GM20431 (cell line): ENCODE measurements at regions not wholly inside any gene's neighbourhood (a gene's known extent, or its start where the extent isn't known, plus 50 kb on each side); places are given as distances from the start of the nearest gene placed in this dataset.

Experiments used
- in situ Hi-C: fragments of 300-500 bp; cut with MseI, MboI; formaldehyde crosslinking; loops from one replicate; pipeline ENCODE4 v1.15.0; 2020; ENCODE audit warnings: low sequenced_read_pairs; ENCODE audit not compliant: unreplicated experiment

GRCh38 chr3:117314441-117315150 is 605.0 kb downstream of the TUSC7 start:
- in situ Hi-C loops, result no loop called here

GRCh38 chr3:117322866-117323265 is 613.3 kb downstream of the TUSC7 start:
- in situ Hi-C loops, result no loop called here

GRCh38 chr3:117346901-117347300 is 637.3 kb downstream of the TUSC7 start:
- in situ Hi-C loops, result loop anchor here (25.0 kb wide), 1 partner anchor 310 kb away; no protein-coding TSS in a partner anchor

GRCh38 chr3:117348884-117349283 is 639.3 kb downstream of the TUSC7 start:
- in situ Hi-C loops, result loop anchor here (25.0 kb wide), 1 partner anchor 312 kb away; no protein-coding TSS in a partner anchor

GRCh38 chr3:117349566-117349965 is 640.0 kb downstream of the TUSC7 start:
- in situ Hi-C loops, result loop anchor here (25.0 kb wide), 1 partner anchor 312 kb away; no protein-coding TSS in a partner anchor

DNA sequence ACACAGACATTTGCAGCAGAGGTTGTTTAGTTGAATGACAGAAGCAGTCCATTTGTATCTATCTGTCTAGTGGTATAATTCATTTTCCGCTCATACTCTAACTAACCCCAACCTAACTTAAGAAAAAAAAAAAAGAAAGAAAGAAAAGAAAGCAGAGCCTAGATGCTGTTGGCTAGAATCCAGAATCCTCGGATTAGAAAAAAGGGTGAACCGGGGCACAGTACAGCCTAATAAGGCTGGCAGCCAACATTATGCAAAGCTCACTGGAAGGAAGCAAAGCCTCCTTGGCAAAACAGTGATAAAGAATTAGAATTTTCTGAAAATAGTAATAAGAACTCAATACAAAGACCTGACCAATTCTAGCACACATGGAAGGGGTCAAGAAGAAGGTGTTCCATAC is 640.8 kb downstream of the TUSC7 start:
- in situ Hi-C loops, result loop anchor here (25.0 kb wide), 1 partner anchor 88 kb away; no protein-coding TSS in a partner anchor

DNA sequence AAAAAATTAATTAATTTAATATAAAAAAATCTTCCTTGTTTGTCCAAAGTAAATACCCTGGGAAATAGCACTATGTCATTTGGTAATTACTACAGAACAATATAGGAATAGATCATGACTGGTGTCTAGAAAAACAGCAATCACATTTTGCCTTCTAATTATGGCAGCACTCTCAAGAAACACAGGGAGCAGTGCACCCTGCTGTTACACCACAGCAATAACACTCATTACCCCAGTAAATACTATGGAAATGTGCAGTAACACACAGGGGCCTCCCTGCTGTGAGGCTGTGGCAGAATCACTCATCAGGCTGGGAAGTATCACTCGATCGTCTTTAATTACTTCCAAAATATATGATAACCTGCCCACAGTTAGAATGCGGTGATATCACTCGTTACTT is 646.0 kb downstream of the TUSC7 start:
- in situ Hi-C loops, result loop anchor here (25.0 kb wide), 1 partner anchor 93 kb away; no protein-coding TSS in a partner anchor

GRCh38 chr3:117356091-117356705 is 646.6 kb downstream of the TUSC7 start:
- in situ Hi-C loops, result loop anchor here (25.0 kb wide), 1 partner anchor 94 kb away; no protein-coding TSS in a partner anchor

GRCh38 chr3:117358717-117359314 is 649.2 kb downstream of the TUSC7 start:
- in situ Hi-C loops, result loop anchor here (25.0 kb wide), 1 partner anchor 97 kb away; no protein-coding TSS in a partner anchor

- in situ Hi-C loops, result loop anchor here (25.0 kb wide), 1 partner anchor 104 kb away; no protein-coding TSS in a partner anchor
Observed at GRCh38 chr3:117366574-117366973, 657.0 kb downstream of the TUSC7 start.

- in situ Hi-C loops, result loop anchor here (25.0 kb wide), 1 partner anchor 106 kb away; no protein-coding TSS in a partner anchor
Observed at GRCh38 chr3:117367861-117368260, 658.3 kb downstream of the TUSC7 start.

DNA sequence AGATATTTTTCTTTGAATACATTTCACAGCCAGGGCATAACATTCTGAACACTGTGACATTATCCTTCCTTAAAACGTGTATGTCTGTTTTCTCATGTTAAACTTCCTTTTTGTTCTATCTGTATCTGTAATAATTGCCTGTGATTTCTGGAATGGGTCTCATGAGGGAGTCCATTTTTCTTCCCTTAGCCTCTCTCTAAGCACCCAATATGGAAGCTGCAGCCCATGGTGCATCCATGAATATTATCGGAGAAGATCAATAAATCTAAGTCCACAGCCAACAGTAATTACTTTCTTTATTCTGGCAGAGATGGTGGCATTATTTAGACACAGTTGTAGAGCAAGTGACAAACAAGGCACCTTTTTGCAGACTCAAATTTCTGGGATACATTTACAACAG is 671.1 kb downstream of the TUSC7 start:
- in situ Hi-C loops, result no loop called here

DNA sequence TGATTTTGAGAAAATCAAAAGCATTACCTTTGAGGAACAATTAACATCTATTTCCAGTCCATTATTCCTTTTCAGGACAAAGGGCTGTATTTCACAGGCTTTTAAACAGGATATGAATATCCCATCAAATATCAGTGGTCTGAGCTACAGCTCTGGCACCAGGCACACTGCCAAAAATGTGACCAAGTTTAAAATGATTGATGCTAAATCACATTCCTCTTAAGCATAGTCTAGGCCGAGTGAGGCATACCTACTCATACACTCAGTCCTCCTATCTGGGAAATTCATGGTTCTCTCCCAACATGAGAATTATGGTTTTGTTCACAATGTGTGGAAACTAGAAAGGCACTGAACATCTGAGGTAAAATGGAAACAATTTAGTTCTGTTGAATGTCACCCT is 683.5 kb downstream of the TUSC7 start:
- in situ Hi-C loops, result no loop called here

DNA sequence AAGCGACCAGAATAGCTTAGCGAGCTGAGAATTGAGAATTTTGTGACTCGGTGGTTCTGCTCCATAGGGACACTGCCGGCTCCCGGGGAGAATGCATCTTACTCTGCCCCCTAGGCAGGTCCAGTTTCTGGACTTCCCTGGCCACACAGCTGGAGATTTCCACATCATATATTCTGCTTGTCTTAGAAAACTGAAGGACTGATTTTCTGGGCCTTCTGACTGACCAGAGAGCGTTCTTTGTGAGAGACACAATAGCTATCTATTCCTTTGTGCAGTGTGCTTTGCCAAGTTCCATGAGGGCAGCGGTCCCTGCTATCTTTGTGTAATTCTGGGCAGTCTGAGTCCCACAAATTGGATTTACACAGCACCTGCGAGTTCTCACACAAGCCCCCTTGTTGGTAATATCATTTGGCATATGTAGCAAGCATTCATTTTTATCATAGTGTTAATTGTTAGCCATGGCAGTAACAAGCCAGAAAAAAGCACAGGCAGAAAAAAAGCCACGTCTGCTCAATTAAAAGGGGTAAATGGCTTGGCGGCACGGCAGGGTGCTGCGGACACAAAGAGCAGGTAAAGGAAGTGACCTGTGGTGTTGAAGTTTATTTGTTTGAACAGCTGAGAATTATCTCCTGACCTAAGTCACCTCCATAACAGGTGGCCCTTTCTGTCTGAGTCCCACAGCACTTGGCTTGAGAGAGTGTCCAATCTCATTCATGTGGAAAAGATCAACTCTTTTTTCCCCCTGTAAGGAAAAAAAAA is 688.7 kb downstream of the TUSC7 start:
- in situ Hi-C loops, result no loop called here

GRCh38 chr3:117399311-117400078 is 689.9 kb downstream of the TUSC7 start:
- in situ Hi-C loops, result no loop called here

DNA sequence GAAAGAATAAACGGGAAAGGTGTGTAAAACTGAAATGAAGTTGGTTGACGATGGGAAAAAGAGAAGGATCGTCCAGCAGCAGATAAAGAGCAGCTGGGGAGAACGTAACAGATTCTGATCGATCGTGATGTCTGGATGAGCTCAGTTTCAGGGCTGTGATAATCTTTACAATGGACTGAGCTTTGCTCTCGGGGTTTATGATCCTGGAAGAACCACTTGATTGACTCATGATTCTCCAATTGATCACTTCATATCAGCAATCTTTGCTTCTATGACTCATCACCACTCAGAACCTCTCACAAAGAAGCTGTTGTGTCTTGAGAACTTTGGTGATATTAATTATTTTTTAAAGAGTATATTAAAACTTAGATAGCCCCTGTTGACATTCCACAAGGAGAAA is 690.7 kb downstream of the TUSC7 start:
- in situ Hi-C loops, result no loop called here

GRCh38 chr3:117404141-117404540 is 694.6 kb downstream of the TUSC7 start:
- in situ Hi-C loops, result no loop called here

DNA sequence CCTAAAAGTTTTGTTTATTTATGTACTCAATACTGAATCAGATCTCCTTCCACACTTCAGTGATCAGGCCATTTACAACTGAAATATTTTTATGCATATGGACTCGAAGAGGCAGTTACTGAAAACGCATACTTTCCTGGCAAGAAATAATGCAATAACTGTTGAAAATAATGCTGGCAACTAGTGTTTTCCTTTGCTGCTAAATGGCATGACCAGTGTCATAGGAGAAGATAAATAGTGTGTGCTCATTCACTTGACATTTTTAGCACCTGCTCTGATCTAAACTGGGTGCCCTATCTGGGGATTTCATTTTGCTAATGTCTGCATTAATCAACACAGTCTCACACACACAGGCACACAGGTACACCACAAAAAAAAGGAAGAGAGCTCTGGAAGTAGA is 695.2 kb downstream of the TUSC7 start:
- in situ Hi-C loops, result no loop called here

GRCh38 chr3:117405359-117405758 is 695.8 kb downstream of the TUSC7 start:
- in situ Hi-C loops, result no loop called here
